ENCODE measurements at regions not wholly inside any gene's neighbourhood (a gene's known extent, or its start where the extent isn't known, plus 50 kb on each side); places are given as distances from the start of the nearest gene placed in this dataset.

- no peak for TF ChIP-seq GATA2 (IDR thresholded peaks at IDR 0.05; ENCODE audit: low read depth, low read length)
- TF ChIP-seq GATA3 (IDR thresholded peaks at IDR 0.05; ENCODE audit: low read depth, low read length), result no peak
Measured at GRCh38 chr13:103297083-103297482, 230.9 kb upstream of the SLC10A2 start.

- TF ChIP-seq GATA3 (IDR thresholded peaks at IDR 0.05; ENCODE audit: low read depth, low read length) (no peak), GATA2 (IDR thresholded peaks at IDR 0.05; ENCODE audit: low read depth, low read length) (no peak)
Measured at GRCh38 chr13:103291798-103292572, 225.8 kb upstream of the SLC10A2 start.

GRCh38 chr13:103291226-103291625, 225.0 kb upstream of the SLC10A2 start:
- no peak for TF ChIP-seq GATA2 (IDR thresholded peaks at IDR 0.05; ENCODE audit: low read depth, low read length)
- TF ChIP-seq GATA3 (IDR thresholded peaks at IDR 0.05; ENCODE audit: low read depth, low read length), result no peak

DNA sequence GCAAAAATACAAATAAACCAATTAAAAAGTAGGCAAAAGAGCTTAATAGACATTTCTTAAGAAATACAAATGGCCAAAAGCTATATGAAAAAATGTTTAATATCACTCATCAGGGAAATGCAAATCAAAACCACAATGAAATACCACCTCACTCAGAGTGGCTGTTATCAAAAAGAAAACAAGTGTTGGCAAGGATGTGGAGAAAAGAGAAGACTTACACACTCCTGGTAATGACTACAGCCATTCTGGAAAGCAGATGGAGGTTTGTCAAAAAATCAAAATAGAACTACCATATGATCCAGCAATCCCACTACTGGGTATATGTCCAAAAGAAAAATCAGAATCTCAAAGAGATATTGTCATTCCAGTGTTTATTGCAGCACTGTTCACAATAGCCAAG, 223.5 kb upstream of the SLC10A2 start:
- no peak for TF ChIP-seq GATA2 (IDR thresholded peaks at IDR 0.05; ENCODE audit: low read depth, low read length)
- no peak for TF ChIP-seq GATA3 (IDR thresholded peaks at IDR 0.05; ENCODE audit: low read depth, low read length)

GRCh38 chr13:103288114-103288513, 221.9 kb upstream of the SLC10A2 start:
- TF ChIP-seq GATA3 (IDR thresholded peaks at IDR 0.05; ENCODE audit: low read depth, low read length) (no peak), GATA2 (IDR thresholded peaks at IDR 0.05; ENCODE audit: low read depth, low read length) (no peak)

- no peak for TF ChIP-seq GATA3 (IDR thresholded peaks at IDR 0.05; ENCODE audit: low read depth, low read length)
- TF ChIP-seq GATA2 (IDR thresholded peaks at IDR 0.05; ENCODE audit: low read depth, low read length), result no peak
Measured at GRCh38 chr13:103287659-103288058, 221.4 kb upstream of the SLC10A2 start.

DNA sequence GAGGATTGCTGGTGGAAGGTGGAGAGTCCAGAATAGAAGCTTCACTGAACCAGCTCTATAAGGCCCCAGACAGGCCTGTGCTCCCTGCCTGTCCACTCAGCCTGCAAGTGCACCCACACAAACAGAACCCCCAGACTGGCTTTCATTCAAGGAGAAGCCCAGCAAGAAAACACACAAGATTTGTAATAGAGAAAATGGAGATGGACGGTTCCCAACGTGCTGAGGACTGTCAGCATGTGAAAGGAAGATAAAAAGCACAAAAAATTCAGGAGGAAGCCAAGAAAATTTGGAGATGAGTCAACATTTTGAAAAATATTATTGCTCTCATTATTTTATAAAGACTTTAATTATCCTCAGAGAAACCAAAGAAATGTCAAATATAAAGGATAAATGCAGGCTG, 218.2 kb upstream of the SLC10A2 start:
- TF ChIP-seq GATA2 (IDR thresholded peaks at IDR 0.05; ENCODE audit: low read depth, low read length) (no peak), GATA3 (IDR thresholded peaks at IDR 0.05; ENCODE audit: low read depth, low read length) (no peak)

DNA sequence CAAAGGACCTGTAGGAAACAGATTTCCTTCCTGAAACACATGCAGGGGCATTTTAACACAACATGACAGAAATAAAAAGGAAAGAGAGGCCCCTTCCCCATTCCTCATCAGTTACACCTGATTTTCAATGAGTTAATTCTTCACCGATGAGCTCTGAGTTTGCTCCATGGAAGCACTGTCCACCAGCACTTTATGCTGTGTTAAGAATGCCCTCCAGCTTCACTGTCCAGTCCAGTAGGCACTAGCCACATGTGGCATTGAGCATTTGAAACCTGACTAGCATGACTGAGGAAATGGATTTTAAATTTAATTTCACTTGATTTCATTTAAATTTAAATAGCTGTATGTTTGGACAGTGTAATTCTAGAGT, 217.2 kb upstream of the SLC10A2 start:
- TF ChIP-seq GATA2 (IDR thresholded peaks at IDR 0.05; ENCODE audit: low read depth, low read length) (no peak), GATA3 (IDR thresholded peaks at IDR 0.05; ENCODE audit: low read depth, low read length) (no peak)

DNA sequence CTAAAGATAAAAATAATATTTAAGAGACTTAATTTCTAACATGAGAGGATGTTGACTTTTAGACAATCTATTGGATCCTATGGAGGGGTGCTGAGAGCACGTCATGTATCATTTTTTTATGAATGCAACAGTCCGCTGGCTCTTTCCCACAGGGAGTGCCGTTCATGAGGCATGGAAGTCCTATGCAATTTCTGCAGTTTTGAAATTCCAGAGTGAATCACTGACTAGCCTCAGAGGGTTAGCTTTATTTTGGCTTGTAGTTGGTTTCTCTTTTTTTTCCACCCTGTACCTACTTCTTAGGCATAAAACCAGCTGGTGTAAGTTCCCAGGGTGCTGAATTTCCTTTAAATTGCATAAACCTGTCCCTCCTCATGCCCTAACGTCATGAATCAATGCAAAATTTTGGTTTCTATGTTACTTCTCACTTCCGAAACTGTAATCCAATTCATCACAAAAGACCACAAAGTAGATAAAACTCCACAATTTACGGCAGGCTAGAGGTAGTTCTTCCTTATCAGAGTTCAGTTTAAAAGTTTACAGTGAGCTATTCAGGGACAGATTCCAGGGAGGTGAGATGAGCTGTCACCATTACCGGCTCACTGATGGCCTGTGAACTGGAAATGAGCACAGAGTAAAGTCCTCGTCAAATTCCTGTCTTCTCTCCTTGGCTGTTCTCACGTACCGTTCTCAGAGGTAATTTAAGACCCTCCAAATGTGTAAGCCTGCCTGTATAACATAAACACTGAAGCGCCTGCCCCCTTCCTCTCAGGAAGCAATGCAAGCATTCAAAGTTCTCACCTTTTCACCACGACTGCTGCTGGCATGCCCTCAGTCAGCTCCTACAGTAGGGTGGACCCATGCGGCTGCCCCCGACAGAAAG, 216.6 kb upstream of the SLC10A2 start:
- TF ChIP-seq GATA3 (IDR thresholded peaks at IDR 0.05; ENCODE audit: low read depth, low read length), result no peak
- TF ChIP-seq GATA2 (IDR thresholded peaks at IDR 0.05; ENCODE audit: low read depth, low read length), result no peak

- TF ChIP-seq GATA2 (IDR thresholded peaks at IDR 0.05; ENCODE audit: low read depth, low read length) (no peak), GATA3 (IDR thresholded peaks at IDR 0.05; ENCODE audit: low read depth, low read length) (no peak)
Measured at GRCh38 chr13:103277959-103278694, 211.9 kb upstream of the SLC10A2 start.

DNA sequence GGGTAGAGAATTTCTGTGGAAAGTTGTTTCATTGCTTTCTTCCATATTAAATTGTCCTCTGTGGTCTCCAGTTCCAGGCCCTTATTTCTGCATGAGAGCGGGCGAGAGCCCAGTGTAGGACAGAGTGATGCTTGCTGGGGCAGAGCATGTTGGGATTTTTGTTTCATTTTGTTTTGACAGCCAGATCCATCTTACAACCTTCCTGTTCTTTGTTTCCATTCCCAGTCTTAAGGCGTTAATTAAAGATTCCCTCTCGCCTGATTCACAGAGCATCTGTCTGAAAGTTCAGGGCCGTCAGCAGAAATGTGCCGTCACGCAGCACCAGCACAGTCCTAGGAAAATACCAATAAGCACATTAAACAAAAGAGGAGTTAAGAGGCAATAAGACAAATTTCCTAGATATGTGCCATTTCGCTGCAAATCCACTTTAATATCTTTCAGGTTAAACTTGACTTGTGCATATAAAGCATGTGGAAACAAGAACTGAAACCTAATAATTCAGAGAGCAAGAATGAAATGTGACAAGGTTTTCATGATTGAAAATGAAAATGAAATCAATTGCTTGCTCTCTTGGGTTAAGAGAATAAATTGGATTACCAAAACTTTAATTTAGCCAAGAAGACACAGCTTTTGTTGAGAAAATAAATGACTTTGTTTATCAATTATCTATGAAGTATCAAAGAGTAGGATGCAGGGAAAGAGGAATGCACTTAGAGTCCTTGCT, 210.7 kb upstream of the SLC10A2 start:
- TF ChIP-seq GATA2 (IDR thresholded peaks at IDR 0.05; ENCODE audit: low read depth, low read length) (no peak), GATA3 (IDR thresholded peaks at IDR 0.05; ENCODE audit: low read depth, low read length) (no peak)

DNA sequence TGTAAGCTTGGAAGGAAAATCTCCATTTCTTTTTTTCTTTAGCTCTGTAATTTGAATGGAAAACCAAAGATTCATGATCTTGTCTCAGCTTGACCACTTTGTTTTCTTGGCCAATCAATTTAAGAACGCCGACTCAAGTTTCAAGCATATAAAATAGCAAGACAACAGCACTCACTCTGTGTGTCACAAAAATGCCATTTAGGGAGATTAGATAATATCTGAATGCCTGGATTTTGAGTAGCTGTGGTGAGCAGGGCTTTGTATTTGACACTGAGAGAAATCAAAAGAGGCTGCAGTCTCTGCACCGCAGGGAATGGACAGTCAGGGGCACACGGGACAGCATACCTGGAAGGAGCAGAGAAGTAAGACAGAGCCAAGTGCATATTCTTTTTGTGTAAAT, 209.5 kb upstream of the SLC10A2 start:
- TF ChIP-seq GATA3 (IDR thresholded peaks at IDR 0.05; ENCODE audit: low read depth, low read length) (peak; percentile 60; the same call in 1 of the 2 replicates), GATA2 (IDR thresholded peaks at IDR 0.05; ENCODE audit: low read depth, low read length) (peak; percentile 81)

DNA sequence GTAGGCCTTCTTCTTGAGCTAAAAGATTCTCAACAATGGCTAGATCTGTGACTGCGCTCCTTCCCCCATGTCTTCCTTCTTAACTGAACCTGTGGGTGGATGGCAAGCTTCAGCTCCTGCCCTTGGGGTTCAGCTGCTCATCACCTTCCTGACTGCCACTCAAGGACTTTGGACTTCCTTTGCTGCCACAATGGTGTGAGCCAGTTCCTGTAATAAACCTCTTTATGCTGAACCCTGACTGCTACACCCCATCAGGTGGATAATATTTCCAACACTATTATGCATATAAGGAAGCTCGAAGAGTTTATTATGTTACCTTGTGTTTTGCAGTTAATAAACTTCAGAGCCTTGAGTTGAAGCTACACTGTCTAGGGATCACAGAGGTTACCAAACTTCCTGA, 208.9 kb upstream of the SLC10A2 start:
- TF ChIP-seq GATA2 (IDR thresholded peaks at IDR 0.05; ENCODE audit: low read depth, low read length) (no peak), GATA3 (IDR thresholded peaks at IDR 0.05; ENCODE audit: low read depth, low read length) (no peak)

Data from SH-SY5Y (cell line).